Testis (tissue), 2 donors: ENCODE measurements at regions not wholly inside any gene's neighbourhood (a gene's known extent, or its start where the extent isn't known, plus 50 kb on each side); places are given as distances from the start of the nearest gene placed in this dataset.

ENCODE experiments used
- CTCF ChIP-seq, 3 experiments: fragments of 450-650 bp in 2 of 3; fragments of 200-600 bp in 1 of 3; sonication (generic) in 1 of 3; IDR thresholded peaks; one replicate each; pipeline ENCODE4 v1.5.1; 2016 to 2019; ENCODE audit warnings: antibody characterized with exemption in 3 of 3, mild to moderate bottlenecking in 2 of 3, moderate library complexity in 1 of 3
- POLR2A ChIP-seq: fragments of 450-650 bp; IDR thresholded peaks from one replicate; pipeline ENCODE4 v1.6.1; 2017; ENCODE audit warnings: antibody characterized with exemption, mild to moderate bottlenecking, moderate library complexity

- TF ChIP-seq POLR2A, result no peak
- TF ChIP-seq CTCF (IDR thresholded peaks at IDR 0.05), result no peak
Measured at GRCh38 chr6:156033598-156033997, 578.0 kb upstream of the NOX3 start.
